Activated T-cell treated with anti-CD3 and anti-CD28 coated beads for 24 hours (primary cell): ENCODE measurements at regions not wholly inside any gene's neighbourhood (a gene's known extent, or its start where the extent isn't known, plus 50 kb on each side); places are given as distances from the start of the nearest gene placed in this dataset.
"Not testable (repeated sequence)": the region's sequence is repeated elsewhere in the genome, so short reads cannot be mapped to it uniquely, and the experiment has no call there.

ENCODE experiments used
- DNase-seq: peaks from one replicate; pipeline ENCODE4 v3.0.0-alpha.2; 2020; ENCODE audit warnings: low read depth

- DNase-seq, result no peak
Observed at GRCh38 chr6:112579601-112580000, 232.5 kb downstream of the RFPL4B start.

- no peak for DNase-seq
Observed at GRCh38 chr6:112581015-112581414, 233.9 kb downstream of the RFPL4B start.

- DNase-seq, result no peak
Observed at GRCh38 chr6:112590326-112590725, 243.2 kb downstream of the RFPL4B start.

- no peak for DNase-seq
Observed at GRCh38 chr6:112591329-112591728, 244.2 kb downstream of the RFPL4B start.

GRCh38 chr6:112592159-112592558, 245.0 kb downstream of the RFPL4B start:
- DNase-seq, result no peak

GRCh38 chr6:112594886-112595594, 247.9 kb downstream of the RFPL4B start:
- no peak for DNase-seq

- DNase-seq, result no peak
Observed at GRCh38 chr6:112595841-112596240, 248.7 kb downstream of the RFPL4B start.

- DNase-seq, result no peak
Observed at GRCh38 chr6:112597176-112597575, 250.0 kb downstream of the RFPL4B start.

- no peak for DNase-seq
Observed at GRCh38 chr6:112600168-112600567, 253.0 kb downstream of the RFPL4B start.

- DNase-seq, result no peak
Observed at GRCh38 chr6:112603726-112604125, 256.6 kb downstream of the RFPL4B start.

GRCh38 chr6:112606656-112607435, 259.7 kb downstream of the RFPL4B start:
- DNase-seq, result no peak

GRCh38 chr6:112608925-112609324, 261.8 kb downstream of the RFPL4B start:
- not testable (repeated sequence) for DNase-seq

GRCh38 chr6:112613410-112613809, 266.3 kb downstream of the RFPL4B start:
- no peak for DNase-seq

- no peak for DNase-seq
Observed at GRCh38 chr6:112618849-112619248, 271.7 kb downstream of the RFPL4B start.

- no peak for DNase-seq
Observed at GRCh38 chr6:112620812-112621569, 273.9 kb downstream of the RFPL4B start.

- DNase-seq, result no peak
Observed at GRCh38 chr6:112622036-112622435, 274.9 kb downstream of the RFPL4B start.

GRCh38 chr6:112626468-112627082, 279.4 kb downstream of the RFPL4B start:
- no peak for DNase-seq

GRCh38 chr6:112634376-112634775, 287.2 kb downstream of the RFPL4B start:
- no peak for DNase-seq

- no peak for DNase-seq
Observed at GRCh38 chr6:112636650-112637262, 289.6 kb downstream of the RFPL4B start.

- DNase-seq, result no peak
Observed at GRCh38 chr6:112639391-112639831, 292.3 kb downstream of the RFPL4B start.

- no peak for DNase-seq
Observed at GRCh38 chr6:112640891-112641290, 293.8 kb downstream of the RFPL4B start.

GRCh38 chr6:112649853-112650252, 302.7 kb downstream of the RFPL4B start:
- DNase-seq, result no peak
